GM18861 (cell line): ENCODE measurements at regions not wholly inside any gene's neighbourhood (a gene's known extent, or its start where the extent isn't known, plus 50 kb on each side); places are given as distances from the start of the nearest gene placed in this dataset.

ENCODE experiments used
- ATAC-seq: cut with Tn5 transposase; IDR thresholded peaks from one replicate; pipeline ENCODE4 v1.9.1; 2021; ENCODE audit not compliant: unreplicated experiment

DNA sequence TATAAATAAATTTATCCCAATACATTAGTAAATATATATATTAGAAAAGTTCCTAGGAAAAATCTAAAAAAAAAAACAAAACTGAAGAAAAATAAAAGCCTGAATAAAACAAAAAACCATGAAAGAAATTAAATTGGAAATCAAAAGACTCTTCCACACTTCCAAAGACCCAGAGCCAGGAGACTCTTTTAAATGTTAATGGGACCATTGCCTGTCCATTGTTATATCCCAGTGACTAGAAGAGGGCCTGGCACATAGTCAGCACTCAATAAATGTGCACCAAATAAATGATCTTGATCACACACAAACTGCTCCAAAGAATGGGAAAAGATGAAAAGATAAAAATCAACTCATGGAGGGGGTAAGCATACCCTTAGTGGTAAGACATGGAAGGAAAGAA, 51.3 kb upstream of the CLDN18 start:
- no peak for ATAC-seq
